ENCODE measurements at regions not wholly inside any gene's neighbourhood (a gene's known extent, or its start where the extent isn't known, plus 50 kb on each side); places are given as distances from the start of the nearest gene placed in this dataset.
A peak's percentile ranks its signal among the peaks of the same experiment; 100 is the strongest.

DNA sequence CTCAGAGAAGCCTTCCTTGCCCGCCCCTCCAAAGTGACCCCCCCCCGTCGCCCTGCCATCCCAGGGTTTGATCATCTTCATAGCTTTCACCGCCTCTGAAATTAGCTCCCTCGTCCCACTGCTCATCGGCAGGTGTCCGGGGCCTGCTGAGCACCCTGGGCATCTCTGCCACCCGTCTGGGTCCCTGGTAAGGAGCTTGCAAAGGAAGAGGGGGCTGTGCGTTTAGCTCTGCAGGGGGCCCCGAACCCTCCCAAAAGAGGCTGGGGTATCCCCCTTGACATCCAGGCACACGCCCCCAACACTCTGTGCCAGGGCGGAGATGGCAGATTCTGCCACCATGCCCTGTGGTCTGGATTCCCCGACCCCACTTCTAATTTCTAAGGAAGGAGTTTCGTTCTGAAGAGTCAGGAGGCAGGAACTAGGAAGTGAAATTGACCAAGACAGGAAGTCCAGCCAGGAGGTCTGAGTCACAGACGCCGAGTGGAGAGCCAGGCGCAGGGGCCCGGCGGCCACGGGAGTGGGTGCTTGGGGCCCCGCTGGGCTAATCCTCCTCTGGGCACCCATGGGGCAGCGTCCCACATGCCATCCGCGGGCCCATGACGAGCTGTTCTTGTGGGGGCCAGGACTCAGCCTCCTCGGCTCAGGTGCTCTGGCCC, 95.7 kb downstream of the RFLNA start:
- H3K36me3 ChIP-seq (ENCODE audit: insufficient read depth, low read length) = no peaks in the 10 kb centered on the region
- peaks cover 27% of the 10 kb centered on the region for H3K79me2 ChIP-seq (ENCODE audit: low read length)
- H2AFZ ChIP-seq (ENCODE audit: low read length) = no peak overlapping the region
- H3K9me2 ChIP-seq (replicated peaks; ENCODE audit: insufficient read depth, low read length) = no peaks in the 10 kb centered on the region
- H3K27ac ChIP-seq (ENCODE audit: low read length) = peak overlapping the region; percentile 97
- H3K9ac ChIP-seq (ENCODE audit: low read length) = peak overlapping the region; percentile 78
- H3K4me1 ChIP-seq (ENCODE audit: low read length) = peaks cover 81% of the 10 kb centered on the region
- peak; percentile 75 for DNase-seq
- H3K4me2 ChIP-seq (ENCODE audit: low read depth, low read length, poor library complexity, severe bottlenecking) = peak overlapping the region; percentile 80
- peak overlapping the region; percentile 57; the same call in 1 of the 2 replicates for H3K4me3 ChIP-seq (ENCODE audit: low read length)
- H4K20me1 ChIP-seq (ENCODE audit: insufficient read depth, low read depth, low read length) = no peaks in the 10 kb centered on the region
- H3K27me3 ChIP-seq (ENCODE audit: low read length) = no peaks in the 10 kb centered on the region
- no peaks in the 10 kb centered on the region for H3K9me3 ChIP-seq (ENCODE audit: low read length)

DNA sequence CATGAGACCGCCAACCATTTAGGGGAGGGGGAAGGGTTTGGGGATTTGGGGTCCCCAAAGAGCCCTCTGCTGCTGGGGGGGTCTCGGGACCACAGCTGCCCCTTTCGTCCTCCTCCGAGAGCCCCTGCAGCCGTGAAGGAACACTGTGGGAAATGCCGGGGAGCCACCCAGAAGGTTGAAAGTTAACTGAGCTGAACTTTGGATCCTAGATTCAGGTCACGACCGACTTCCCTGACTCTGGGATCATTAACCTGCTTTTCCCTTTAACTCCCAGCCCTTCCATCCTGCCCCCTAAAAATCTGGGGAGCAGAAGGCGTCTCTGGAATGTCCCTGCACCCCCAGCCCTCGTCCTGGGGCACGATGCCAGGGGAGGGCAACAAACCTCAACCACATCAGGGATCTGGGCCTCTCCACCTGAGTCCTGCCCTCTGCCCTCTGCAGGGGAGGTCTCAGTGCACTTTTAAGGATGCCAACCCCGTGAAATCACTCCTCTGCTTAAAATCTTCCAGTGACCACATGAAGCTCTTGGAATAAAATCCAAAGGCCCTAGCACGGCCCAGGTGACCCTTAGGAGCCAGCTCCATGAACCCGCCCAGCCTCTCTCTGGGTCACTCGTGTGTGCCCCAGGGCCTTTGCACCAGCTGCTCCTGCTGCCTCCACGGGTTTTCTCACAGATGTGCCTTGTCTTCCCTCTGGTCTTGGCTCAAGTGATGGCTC, 95.0 kb downstream of the RFLNA start:
- Histone ChIP-seq H3K79me2 (ENCODE audit: low read length) (peaks cover 27% of the 10 kb centered on the region), H2AFZ (ENCODE audit: low read length) (no peak overlapping the region), H3K27ac (ENCODE audit: low read length) (peak overlapping the region; percentile 97), H4K20me1 (ENCODE audit: insufficient read depth, low read depth, low read length) (no peaks in the 10 kb centered on the region), H3K9me2 (replicated peaks; ENCODE audit: insufficient read depth, low read length) (no peaks in the 10 kb centered on the region), H3K36me3 (ENCODE audit: insufficient read depth, low read length) (no peaks in the 10 kb centered on the region), H3K27me3 (ENCODE audit: low read length) (no peaks in the 10 kb centered on the region), H3K4me3 (ENCODE audit: low read length) (peak overlapping the region; percentile 61), H3K9ac (ENCODE audit: low read length) (peak overlapping the region; percentile 78), H3K4me2 (ENCODE audit: low read depth, low read length, poor library complexity, severe bottlenecking) (peak overlapping the region; percentile 80), H3K9me3 (ENCODE audit: low read length) (no peaks in the 10 kb centered on the region), H3K4me1 (ENCODE audit: low read length) (peaks cover 74% of the 10 kb centered on the region)
- no peak for DNase-seq

DNA sequence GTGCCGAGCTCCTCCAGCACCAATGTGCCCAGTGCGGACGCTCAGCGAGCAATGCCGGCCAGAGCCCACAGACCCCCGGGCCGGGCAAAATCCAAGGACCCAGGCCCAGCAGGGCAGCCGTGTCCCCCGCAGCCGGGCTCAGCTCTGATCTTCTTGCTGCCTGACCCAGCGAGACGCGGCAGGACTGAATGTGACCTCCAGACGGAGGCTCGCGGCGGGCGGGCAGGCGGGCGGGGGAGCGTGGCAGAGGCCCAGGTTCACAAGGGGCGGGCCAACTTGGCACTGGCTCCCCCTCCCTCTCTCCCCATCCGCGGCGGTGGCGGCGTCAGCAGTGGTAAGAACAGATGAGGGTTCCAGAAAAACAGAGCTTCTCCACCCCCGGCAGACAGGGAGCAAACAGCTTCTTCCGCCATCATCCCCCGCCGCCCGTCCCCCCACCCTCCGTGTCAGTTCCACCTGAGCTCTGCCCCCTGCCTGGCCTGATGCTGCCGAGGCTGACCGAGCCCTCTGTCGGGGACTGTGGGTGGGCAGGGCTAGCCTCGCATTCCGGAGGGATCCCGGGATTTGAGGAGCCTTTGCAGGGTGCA, 94.3 kb downstream of the RFLNA start:
- Histone ChIP-seq H3K4me2 (ENCODE audit: low read depth, low read length, poor library complexity, severe bottlenecking) (peak overlapping the region; percentile 80), H3K4me1 (ENCODE audit: low read length) (peaks cover 67% of the 10 kb centered on the region), H3K9ac (ENCODE audit: low read length) (peak overlapping the region; percentile 78)

DNA sequence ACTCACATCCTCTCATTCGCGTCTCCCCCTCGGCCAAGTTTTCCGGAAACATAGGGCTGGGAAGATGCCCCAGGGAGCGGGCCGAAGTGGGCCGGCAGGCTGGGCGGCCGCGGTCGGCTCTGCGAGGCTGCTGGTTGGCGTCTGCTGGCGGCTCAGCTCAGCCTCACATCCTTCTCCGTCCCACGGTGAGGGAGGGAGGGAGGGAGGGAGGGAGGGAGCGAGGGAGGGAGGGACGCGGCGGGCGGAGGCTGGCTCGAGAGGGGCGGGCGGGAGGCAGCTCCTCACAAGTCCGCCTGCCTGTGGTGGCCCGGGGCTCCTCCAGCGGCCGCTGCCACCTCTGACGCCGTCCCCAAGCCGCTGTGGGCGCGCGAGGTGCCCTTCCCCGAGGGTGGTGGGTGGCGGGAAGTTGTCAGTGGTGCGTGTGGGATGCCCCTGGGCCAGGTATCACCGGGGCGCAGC, 93.8 kb downstream of the RFLNA start:
- H4K20me1 ChIP-seq (ENCODE audit: insufficient read depth, low read depth, low read length) = no peaks in the 10 kb centered on the region
- peak overlapping the region; percentile 80 for H3K4me2 ChIP-seq (ENCODE audit: low read depth, low read length, poor library complexity, severe bottlenecking)
- no peaks in the 10 kb centered on the region for H3K9me2 ChIP-seq (replicated peaks; ENCODE audit: insufficient read depth, low read length)
- H3K27me3 ChIP-seq (ENCODE audit: low read length) = no peaks in the 10 kb centered on the region
- H2AFZ ChIP-seq (ENCODE audit: low read length) = no peak overlapping the region
- DNase-seq = peak; percentile 83
- no peaks in the 10 kb centered on the region for H3K36me3 ChIP-seq (ENCODE audit: insufficient read depth, low read length)
- peaks cover 62% of the 10 kb centered on the region for H3K4me1 ChIP-seq (ENCODE audit: low read length)
- peaks cover 27% of the 10 kb centered on the region for H3K79me2 ChIP-seq (ENCODE audit: low read length)
- no peaks in the 10 kb centered on the region for H3K9me3 ChIP-seq (ENCODE audit: low read length)
- peak overlapping the region; percentile 78 for H3K9ac ChIP-seq (ENCODE audit: low read length)
- peak overlapping the region; percentile 97 for H3K27ac ChIP-seq (ENCODE audit: low read length)
- peak overlapping the region; percentile 61 for H3K4me3 ChIP-seq (ENCODE audit: low read length)

More for the DNA sequence above, 94.3 kb downstream of the RFLNA start:
- no peaks in the 10 kb centered on the region for H3K9me3 ChIP-seq (ENCODE audit: low read length)
- H3K79me2 ChIP-seq (ENCODE audit: low read length) = peaks cover 27% of the 10 kb centered on the region
- no peaks in the 10 kb centered on the region for H4K20me1 ChIP-seq (ENCODE audit: insufficient read depth, low read depth, low read length)
- H3K9me2 ChIP-seq (replicated peaks; ENCODE audit: insufficient read depth, low read length) = no peaks in the 10 kb centered on the region
- peak overlapping the region; percentile 97 for H3K27ac ChIP-seq (ENCODE audit: low read length)
- no peaks in the 10 kb centered on the region for H3K36me3 ChIP-seq (ENCODE audit: insufficient read depth, low read length)
- DNase-seq = peak; percentile 85
- peak overlapping the region; percentile 61 for H3K4me3 ChIP-seq (ENCODE audit: low read length)
- H3K27me3 ChIP-seq (ENCODE audit: low read length) = no peaks in the 10 kb centered on the region
- H2AFZ ChIP-seq (ENCODE audit: low read length) = no peak overlapping the region

DNA sequence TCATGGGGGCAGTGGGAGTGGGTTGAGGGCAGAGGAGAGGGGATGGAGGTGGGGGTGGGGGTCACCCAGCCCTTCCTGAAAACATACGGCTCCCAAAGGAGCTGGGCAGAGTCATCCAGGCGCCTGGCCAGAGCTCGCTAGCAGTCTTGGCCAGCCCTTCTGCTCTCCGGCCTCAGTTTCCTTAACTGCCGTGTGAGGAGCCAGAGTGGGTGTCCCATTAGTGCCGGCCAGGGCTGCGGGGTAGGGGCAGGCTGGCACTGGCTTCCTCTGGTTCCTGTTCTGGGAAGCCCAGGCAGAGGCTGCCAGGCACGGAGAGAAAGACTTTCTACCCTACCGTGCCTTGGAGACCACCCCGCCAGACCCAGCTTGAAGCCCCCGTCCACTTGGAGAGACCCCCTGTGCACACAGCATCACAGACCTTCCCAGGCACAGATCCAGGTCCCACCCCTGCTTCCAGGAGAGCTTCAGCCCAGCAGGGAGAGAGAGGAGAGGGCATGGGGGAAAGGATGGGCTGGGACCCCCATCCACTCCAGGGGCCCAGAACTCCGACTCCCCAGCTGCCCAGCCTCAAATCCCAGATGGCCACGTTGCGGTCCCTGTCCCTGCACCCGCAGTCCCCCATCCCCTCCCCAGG, 93.3 kb downstream of the RFLNA start:
- H2AFZ ChIP-seq (ENCODE audit: low read length) = no peak overlapping the region
- no peaks in the 10 kb centered on the region for H3K36me3 ChIP-seq (ENCODE audit: insufficient read depth, low read length)
- peak overlapping the region; percentile 97 for H3K27ac ChIP-seq (ENCODE audit: low read length)
- H3K79me2 ChIP-seq (ENCODE audit: low read length) = peaks cover 27% of the 10 kb centered on the region
- H3K9me2 ChIP-seq (replicated peaks; ENCODE audit: insufficient read depth, low read length) = no peaks in the 10 kb centered on the region
- no peaks in the 10 kb centered on the region for H3K9me3 ChIP-seq (ENCODE audit: low read length)
- H3K4me3 ChIP-seq (ENCODE audit: low read length) = peak overlapping the region; percentile 61
- peak overlapping the region; percentile 78 for H3K9ac ChIP-seq (ENCODE audit: low read length)
- no peaks in the 10 kb centered on the region for H3K27me3 ChIP-seq (ENCODE audit: low read length)
- DNase-seq = no peak
- no peaks in the 10 kb centered on the region for H4K20me1 ChIP-seq (ENCODE audit: insufficient read depth, low read depth, low read length)
- H3K4me2 ChIP-seq (ENCODE audit: low read depth, low read length, poor library complexity, severe bottlenecking) = peak overlapping the region; percentile 71
- H3K4me1 ChIP-seq (ENCODE audit: low read length) = peaks cover 57% of the 10 kb centered on the region

DNA sequence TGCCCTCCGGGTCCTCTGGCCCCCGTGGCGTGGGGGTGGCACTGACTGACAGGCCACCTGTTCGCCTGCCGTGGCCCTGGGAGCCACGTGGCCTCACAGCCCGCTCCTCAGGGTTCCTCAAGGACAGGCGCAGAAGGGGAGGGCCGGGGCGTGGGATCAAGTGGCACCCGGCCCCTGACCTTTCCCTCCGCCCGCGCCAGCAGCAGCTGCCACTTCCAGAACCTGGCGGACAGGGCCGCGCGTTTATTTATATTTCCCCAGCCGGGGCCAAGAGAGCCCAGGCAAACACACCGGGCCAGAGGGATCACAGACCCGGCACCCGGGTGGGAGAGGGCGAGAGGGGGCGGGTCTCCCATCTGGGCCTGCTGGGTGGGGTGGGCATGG, 92.6 kb downstream of the RFLNA start:
- no peaks in the 10 kb centered on the region for H4K20me1 ChIP-seq (ENCODE audit: insufficient read depth, low read depth, low read length)
- peaks cover 27% of the 10 kb centered on the region for H3K79me2 ChIP-seq (ENCODE audit: low read length)

DNA sequence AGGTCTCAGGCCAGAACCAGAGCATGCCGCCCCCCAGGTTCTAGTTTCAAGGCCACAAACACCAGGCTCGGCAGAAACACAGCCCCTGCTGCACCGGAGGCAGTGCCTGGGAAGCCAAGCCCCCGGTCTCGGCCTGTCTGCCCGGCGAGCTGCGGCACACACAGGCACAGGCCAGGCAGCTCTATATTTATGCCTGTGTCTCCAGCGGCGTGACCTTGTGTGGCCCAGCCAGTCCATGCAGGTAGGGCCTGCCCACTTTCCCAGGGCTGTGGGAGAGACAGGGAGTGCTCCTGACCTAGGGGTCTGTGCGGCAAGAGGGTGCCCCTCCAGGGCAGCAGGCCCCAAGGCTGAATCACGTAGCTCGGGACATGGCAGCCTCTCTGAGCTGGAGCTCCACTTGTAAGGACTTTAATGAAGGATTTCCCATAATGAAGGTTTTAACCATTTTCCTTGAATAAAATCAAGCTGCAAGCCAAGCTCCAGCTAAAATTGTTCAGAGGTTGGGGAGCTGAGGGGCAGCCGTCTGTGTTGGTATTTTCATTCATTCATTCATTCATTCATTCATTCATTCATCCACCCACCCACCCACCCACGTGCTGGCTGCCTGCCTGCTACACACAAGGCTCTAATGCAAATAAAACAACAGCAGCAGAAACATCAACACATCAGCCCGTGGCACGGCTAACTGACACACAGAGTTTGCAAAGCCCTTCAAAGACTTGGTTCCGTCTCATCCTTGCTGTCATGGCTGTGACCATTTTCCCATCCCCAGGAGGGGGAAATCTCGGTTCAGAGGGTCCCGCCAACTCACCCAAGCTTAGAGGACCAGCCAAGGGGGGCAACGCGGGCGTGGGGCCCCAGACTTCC, 92.0 kb downstream of the RFLNA start:
- H3K9ac ChIP-seq (ENCODE audit: low read length) = no peak overlapping the region

More for the DNA sequence above, 92.6 kb downstream of the RFLNA start:
- H3K9ac ChIP-seq (ENCODE audit: low read length) = no peak overlapping the region
- H3K4me2 ChIP-seq (ENCODE audit: low read depth, low read length, poor library complexity, severe bottlenecking) = no peak overlapping the region
- no peaks in the 10 kb centered on the region for H3K27me3 ChIP-seq (ENCODE audit: low read length)
- H2AFZ ChIP-seq (ENCODE audit: low read length) = no peak overlapping the region
- no peak for DNase-seq
- no peaks in the 10 kb centered on the region for H3K9me2 ChIP-seq (replicated peaks; ENCODE audit: insufficient read depth, low read length)
- no peaks in the 10 kb centered on the region for H3K9me3 ChIP-seq (ENCODE audit: low read length)
- H3K36me3 ChIP-seq (ENCODE audit: insufficient read depth, low read length) = no peaks in the 10 kb centered on the region
- H3K27ac ChIP-seq (ENCODE audit: low read length) = no peak overlapping the region
- no peak overlapping the region for H3K4me3 ChIP-seq (ENCODE audit: low read length)
- H3K4me1 ChIP-seq (ENCODE audit: low read length) = peaks cover 50% of the 10 kb centered on the region

More for the DNA sequence above, 92.0 kb downstream of the RFLNA start:
- no peaks in the 10 kb centered on the region for H4K20me1 ChIP-seq (ENCODE audit: insufficient read depth, low read depth, low read length)
- H3K27ac ChIP-seq (ENCODE audit: low read length) = no peak overlapping the region
- H3K9me3 ChIP-seq (ENCODE audit: low read length) = no peaks in the 10 kb centered on the region
- DNase-seq = no peak
- H3K9me2 ChIP-seq (replicated peaks; ENCODE audit: insufficient read depth, low read length) = no peaks in the 10 kb centered on the region
- peaks cover 27% of the 10 kb centered on the region for H3K79me2 ChIP-seq (ENCODE audit: low read length)
- H3K4me2 ChIP-seq (ENCODE audit: low read depth, low read length, poor library complexity, severe bottlenecking) = no peak overlapping the region
- no peak overlapping the region for H2AFZ ChIP-seq (ENCODE audit: low read length)
- H3K4me1 ChIP-seq (ENCODE audit: low read length) = peaks cover 44% of the 10 kb centered on the region
- no peaks in the 10 kb centered on the region for H3K27me3 ChIP-seq (ENCODE audit: low read length)
- H3K4me3 ChIP-seq (ENCODE audit: low read length) = no peak overlapping the region
- no peaks in the 10 kb centered on the region for H3K36me3 ChIP-seq (ENCODE audit: insufficient read depth, low read length)

Data from Karpas-422 (cell line).